Sigmoid colon (tissue), 6 donors: ENCODE measurements at regions not wholly inside any gene's neighbourhood (a gene's known extent, or its start where the extent isn't known, plus 50 kb on each side); places are given as distances from the start of the nearest gene placed in this dataset.
A peak's percentile ranks its signal among the peaks of the same experiment; 100 is the strongest.

Experiments
- DNase-seq: peaks from one replicate; pipeline ENCODE4 v3.0.0-alpha.2; 2019
- H3K27ac ChIP-seq, 4 donors: fragments of 200-600 bp; sonication (generic); one replicate each; pipeline ENCODE4 v1.5.1; 2016 to 2019; ENCODE audit warnings: mild to moderate bottlenecking in 1 of 4
- H3K27me3 ChIP-seq, 3 donors: fragments of 200-600 bp; sonication (generic); one replicate each; pipeline ENCODE4 v1.5.1; 2019; ENCODE audit warnings: mild to moderate bottlenecking in 1 of 3
- H3K36me3 ChIP-seq, 4 donors: fragments of 200-600 bp; sonication (generic); one replicate each; pipeline ENCODE4 v1.5.1; 2016 to 2019
- H3K4me1 ChIP-seq, 4 donors: fragments of 200-600 bp; sonication (generic); one replicate each; pipeline ENCODE4 v1.5.1; 2017 to 2019
- H3K4me3 ChIP-seq, 4 donors: fragments of 200-600 bp; sonication (generic); one replicate each; pipeline ENCODE4 v1.5.1; 2017 to 2019; ENCODE audit warnings: mild to moderate bottlenecking in 2 of 4, moderate library complexity in 1 of 4
- H3K9me3 ChIP-seq, 4 donors: fragments of 200-600 bp in 3 of 4; sonication (generic) in 3 of 4; one replicate each; pipeline versions ENCODE4 v1.5.1 to v1.6.1; 2013 to 2019
- EP300 ChIP-seq, 4 donors: sonication (generic); formaldehyde crosslinking; IDR thresholded peaks; one replicate each; pipeline ENCODE4 v1.6.1; 2017; ENCODE audit warnings: antibody characterized with exemption in 4 of 4
- POLR2A ChIP-seq, 2 donors: fragments of 450-650 bp; IDR thresholded peaks; one replicate each; pipeline ENCODE4 v1.6.1; 2016; ENCODE audit warnings: antibody characterized with exemption in 2 of 2, mild to moderate bottlenecking in 2 of 2, moderate library complexity in 2 of 2
- POLR2AphosphoS5 ChIP-seq, 4 donors: sonication (generic); formaldehyde crosslinking; IDR thresholded peaks; one replicate each; pipeline ENCODE4 v1.6.1; 2017; ENCODE audit warnings: antibody characterized with exemption in 4 of 4
- whole genome bisulfite sequencing, 2 donors: extraction: QIAGEN DNeasy Blood & Tissue Kit; methylation state at CpG; one replicate each; pipeline ENCODE4 v1.1.7; 2013; 5-methylcytosine and 5-hydroxymethylcytosine counted together
- intact Hi-C: fragments of 100-400 bp; cut with DNase I; formaldehyde crosslinking; loops from one replicate; pipeline ENCODE4 v1.15.1; 2023
- TF ChIP-seq, protein P1 (sequence below), 4 experiments: fragments of 450-650 bp in 3 of 4; fragments of 200-600 bp in 1 of 4; IDR thresholded peaks; one replicate each; pipeline ENCODE4 v1.5.1; 2016 to 2019; ENCODE audit warnings: antibody characterized with exemption in 4 of 4, mild to moderate bottlenecking in 3 of 4, moderate library complexity in 2 of 4
- donor health status: healthy with polysubstance abuse.
- donor health status: healthy.

DNA sequence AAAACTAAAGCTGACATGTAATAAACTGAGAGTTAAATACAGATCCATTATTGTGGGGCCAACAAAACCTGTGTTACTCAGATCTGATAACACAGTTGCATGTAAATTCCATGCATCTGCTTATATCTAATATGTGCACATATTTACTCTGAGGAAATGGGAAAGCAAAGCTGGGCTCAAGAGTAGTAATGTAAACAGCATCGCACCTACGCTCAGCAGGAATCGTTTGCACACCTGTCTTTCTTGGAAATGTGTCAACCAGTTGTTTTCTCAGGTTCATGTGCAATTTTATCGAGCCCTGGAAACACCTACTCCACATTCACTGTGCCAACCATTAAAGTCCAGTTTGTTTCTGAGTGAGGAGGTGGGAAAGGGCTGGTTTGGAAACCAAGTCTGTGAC, 80.3 kb upstream of the CNKSR3 start:
- no peaks in the 10 kb centered on the region for H3K27me3 ChIP-seq
- H3K9me3 ChIP-seq, result no peaks in the 10 kb centered on the region
- DNase-seq, result no peak
- H3K4me1 ChIP-seq, result peaks cover 0 to 23% (median 10%) of the 10 kb centered on the region in 4 donors
- intact Hi-C loops, result loop anchor here (5.0 to 10.0 kb wide), 2 partner anchors 133 to 186 kb away; no protein-coding TSS in a partner anchor
- peak overlapping the region in 1 of 4 donors; percentile 86 for H3K27ac ChIP-seq
- TF ChIP-seq POLR2AphosphoS5 (IDR thresholded peaks at IDR 0.05) (no peak), POLR2A (IDR thresholded peaks at IDR 0.05) (no peak), EP300 (IDR thresholded peaks at IDR 0.05) (no peak)
- TF ChIP-seq, protein P1, sequence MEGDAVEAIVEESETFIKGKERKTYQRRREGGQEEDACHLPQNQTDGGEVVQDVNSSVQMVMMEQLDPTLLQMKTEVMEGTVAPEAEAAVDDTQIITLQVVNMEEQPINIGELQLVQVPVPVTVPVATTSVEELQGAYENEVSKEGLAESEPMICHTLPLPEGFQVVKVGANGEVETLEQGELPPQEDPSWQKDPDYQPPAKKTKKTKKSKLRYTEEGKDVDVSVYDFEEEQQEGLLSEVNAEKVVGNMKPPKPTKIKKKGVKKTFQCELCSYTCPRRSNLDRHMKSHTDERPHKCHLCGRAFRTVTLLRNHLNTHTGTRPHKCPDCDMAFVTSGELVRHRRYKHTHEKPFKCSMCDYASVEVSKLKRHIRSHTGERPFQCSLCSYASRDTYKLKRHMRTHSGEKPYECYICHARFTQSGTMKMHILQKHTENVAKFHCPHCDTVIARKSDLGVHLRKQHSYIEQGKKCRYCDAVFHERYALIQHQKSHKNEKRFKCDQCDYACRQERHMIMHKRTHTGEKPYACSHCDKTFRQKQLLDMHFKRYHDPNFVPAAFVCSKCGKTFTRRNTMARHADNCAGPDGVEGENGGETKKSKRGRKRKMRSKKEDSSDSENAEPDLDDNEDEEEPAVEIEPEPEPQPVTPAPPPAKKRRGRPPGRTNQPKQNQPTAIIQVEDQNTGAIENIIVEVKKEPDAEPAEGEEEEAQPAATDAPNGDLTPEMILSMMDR (IDR thresholded peaks at IDR 0.05), result no peak
- H3K4me3 ChIP-seq, result no peak overlapping the region
- no peaks in the 10 kb centered on the region for H3K36me3 ChIP-seq
- WGBS, 2 donors, result 17 to 70% methylated on average over 4 of the region's 4 CpGs

DNA sequence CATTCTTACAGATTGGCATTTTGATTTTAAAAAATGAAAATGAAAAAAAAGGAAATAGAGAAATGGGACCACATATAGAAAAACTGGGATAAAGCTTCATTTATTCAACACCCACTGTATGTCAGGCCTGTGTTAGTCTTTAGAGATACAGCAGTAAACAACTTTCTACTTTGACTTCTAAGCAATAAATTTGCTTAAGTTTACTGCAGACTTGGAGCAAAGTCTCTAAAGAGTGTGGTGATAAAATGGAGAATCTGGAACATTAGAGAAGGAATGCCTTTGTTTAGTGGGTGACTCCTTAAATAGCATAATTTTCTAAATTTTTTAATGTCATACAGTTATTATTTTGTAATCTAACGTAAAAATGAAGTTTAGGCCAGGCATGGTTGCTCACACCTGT, 80.7 kb upstream of the CNKSR3 start:
- Histone ChIP-seq H3K36me3 (no peaks in the 10 kb centered on the region), H3K9me3 (no peaks in the 10 kb centered on the region), H3K27me3 (no peaks in the 10 kb centered on the region), H3K4me1 (peaks cover 0 to 27% (median 12%) of the 10 kb centered on the region in 4 donors), H3K4me3 (no peak overlapping the region), H3K27ac (peak overlapping the region in 2 of 4 donors; percentile 78 to 86)
- TF ChIP-seq, protein P1 (IDR thresholded peaks at IDR 0.05), result no peak
- TF ChIP-seq POLR2AphosphoS5 (IDR thresholded peaks at IDR 0.05) (no peak), EP300 (IDR thresholded peaks at IDR 0.05) (no peak), POLR2A (IDR thresholded peaks at IDR 0.05) (no peak)
- DNase-seq, result no peak
- 43 to 70% methylated on average over 1 of the region's 1 CpG for WGBS, 2 donors
- intact Hi-C loops, result loop anchor here (5.0 to 10.0 kb wide), 2 partner anchors 134 to 186 kb away; no protein-coding TSS in a partner anchor

DNA sequence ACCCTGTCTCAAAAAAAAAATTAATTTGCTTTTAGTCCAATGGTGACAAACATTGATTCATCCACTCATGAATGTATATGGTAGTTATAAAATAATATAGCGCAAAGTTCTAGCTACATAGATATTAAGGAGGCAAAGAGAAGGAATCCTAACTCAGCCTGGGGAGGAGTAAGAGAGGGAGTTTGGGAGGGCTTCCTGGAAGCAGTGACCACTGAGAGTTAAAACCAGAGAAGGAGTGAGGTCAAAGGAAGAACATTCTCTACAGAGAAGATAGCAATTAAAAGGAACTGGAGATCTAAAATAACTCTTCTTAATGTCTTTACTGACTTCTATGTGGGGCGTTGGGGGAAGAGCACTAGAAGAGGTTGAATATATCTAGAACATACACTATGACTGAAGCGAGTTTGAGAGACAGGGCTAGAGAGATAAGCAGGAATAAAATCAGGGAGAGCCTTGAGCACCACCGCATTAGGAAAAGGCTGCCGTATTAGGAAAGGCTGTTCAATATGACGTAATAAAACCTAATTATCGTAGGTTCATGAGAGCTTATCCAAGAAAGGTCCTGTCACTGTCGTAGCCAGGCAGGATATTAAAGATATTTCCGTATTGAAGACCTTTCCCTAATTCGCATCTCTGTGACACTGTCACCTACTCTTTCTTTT, 81.8 kb upstream of the CNKSR3 start:
- intact Hi-C loops, result loop anchor here (2.0 to 10.0 kb wide), 3 partner anchors 82 to 188 kb away; partner anchors contain the start of gene CNKSR3
- peaks cover 0 to 27% (median 16%) of the 10 kb centered on the region in 4 donors for H3K4me1 ChIP-seq
- H3K4me3 ChIP-seq, result no peak overlapping the region
- no peaks in the 10 kb centered on the region for H3K27me3 ChIP-seq
- H3K36me3 ChIP-seq, result no peaks in the 10 kb centered on the region
- 85 to 90% methylated on average over 10 of the region's 10 CpGs for WGBS, 2 donors
- H3K9me3 ChIP-seq, result no peaks in the 10 kb centered on the region
- TF ChIP-seq EP300 (IDR thresholded peaks at IDR 0.05) (no peak), POLR2A (IDR thresholded peaks at IDR 0.05) (no peak), POLR2AphosphoS5 (IDR thresholded peaks at IDR 0.05) (no peak)
- TF ChIP-seq, protein P1 (IDR thresholded peaks at IDR 0.05), result no peak
- H3K27ac ChIP-seq, result peak overlapping the region in 3 of 4 donors; percentile 78 to 88 (median 86)
- DNase-seq, result no peak

DNA sequence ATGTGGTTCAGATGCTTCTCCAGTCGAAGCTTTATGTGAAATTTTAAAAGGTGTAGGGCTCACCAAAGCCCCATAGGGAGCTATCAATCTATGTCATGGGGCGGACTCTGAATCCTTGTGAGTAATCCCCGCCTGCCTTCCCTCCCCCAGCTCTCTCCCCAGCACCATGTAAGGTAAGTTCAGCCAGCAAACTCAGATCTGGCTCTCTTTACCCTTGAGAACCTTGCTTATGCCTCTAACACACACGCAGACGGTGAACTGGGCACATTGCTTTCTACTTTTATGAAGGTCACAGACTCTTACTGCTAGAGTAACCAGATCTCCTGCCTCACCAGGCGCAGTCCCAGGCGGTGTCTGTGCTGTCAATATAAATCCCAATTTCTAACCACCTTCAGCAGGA, 82.6 kb upstream of the CNKSR3 start:
- H3K36me3 ChIP-seq, result no peaks in the 10 kb centered on the region
- TF ChIP-seq POLR2AphosphoS5 (IDR thresholded peaks at IDR 0.05) (peak; percentile 70 to 86 (median 74)), POLR2A (IDR thresholded peaks at IDR 0.05) (no peak), EP300 (IDR thresholded peaks at IDR 0.05) (peak; percentile 73 to 94 (median 82))
- intact Hi-C loops, result loop anchor here (2.0 to 10.0 kb wide), 3 partner anchors 82 to 188 kb away; partner anchors contain the start of gene CNKSR3
- H3K27ac ChIP-seq, result peak overlapping the region; percentile 52 to 88 (median 82)
- WGBS, 2 donors, result 87 to 92% methylated on average over 7 of the region's 7 CpGs
- H3K9me3 ChIP-seq, result no peaks in the 10 kb centered on the region
- H3K27me3 ChIP-seq, result no peaks in the 10 kb centered on the region
- no peak overlapping the region for H3K4me3 ChIP-seq
- DNase-seq, result peak; percentile 91
- H3K4me1 ChIP-seq, result peaks cover 0 to 27% (median 16%) of the 10 kb centered on the region in 4 donors

DNA sequence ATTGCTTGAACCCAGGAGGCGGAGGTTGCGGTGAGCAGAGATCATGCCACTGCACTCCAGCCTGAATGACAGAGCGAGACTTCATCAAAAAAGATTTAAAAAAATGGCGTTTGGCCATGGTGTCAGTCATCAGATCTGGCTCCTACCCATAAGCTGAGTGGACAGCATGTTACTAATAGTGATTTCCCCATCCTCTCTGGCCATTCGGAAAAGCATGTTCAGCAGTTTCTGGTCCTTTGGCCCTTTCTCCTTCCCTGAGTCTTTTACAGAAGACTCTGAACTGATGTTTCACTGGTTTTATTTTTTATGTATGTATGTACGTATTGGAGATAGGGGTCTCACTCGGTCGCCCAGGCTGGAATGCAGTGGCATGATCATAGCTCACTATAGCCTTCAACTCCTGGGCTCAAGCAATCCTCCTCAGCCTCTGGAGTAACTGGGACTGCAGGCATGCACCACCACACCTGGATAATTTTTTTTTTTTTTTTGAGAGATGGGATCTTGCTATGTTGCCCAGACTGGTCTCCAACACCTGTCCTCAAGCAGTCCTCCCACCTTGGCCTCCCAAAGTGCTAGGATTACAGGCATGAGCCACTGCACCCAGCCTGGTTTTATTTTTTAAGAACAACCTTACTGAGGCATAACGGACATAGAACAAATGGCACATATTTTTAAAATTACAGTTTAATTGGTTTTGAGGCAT, 84.2 kb upstream of the CNKSR3 start:
- no peak for DNase-seq
- intact Hi-C loops, result loop anchor here (5.0 to 10.0 kb wide), 2 partner anchors 137 to 190 kb away; no protein-coding TSS in a partner anchor
- Histone ChIP-seq H3K9me3 (no peaks in the 10 kb centered on the region), H3K4me3 (no peak overlapping the region), H3K27ac (peak overlapping the region in 3 of 4 donors; percentile 78 to 88 (median 86)), H3K36me3 (no peaks in the 10 kb centered on the region), H3K4me1 (peaks cover 0 to 27% (median 16%) of the 10 kb centered on the region in 4 donors), H3K27me3 (no peaks in the 10 kb centered on the region)
- 94 to 95% methylated on average over 9 of the region's 9 CpGs for WGBS, 2 donors
- TF ChIP-seq, protein P1 (IDR thresholded peaks at IDR 0.05), result no peak
- TF ChIP-seq POLR2A (IDR thresholded peaks at IDR 0.05) (no peak), EP300 (IDR thresholded peaks at IDR 0.05) (no peak), POLR2AphosphoS5 (IDR thresholded peaks at IDR 0.05) (no peak)
